CD4-positive, alpha-beta T cell (primary cell): ENCODE measurements at regions not wholly inside any gene's neighbourhood (a gene's known extent, or its start where the extent isn't known, plus 50 kb on each side); places are given as distances from the start of the nearest gene placed in this dataset.
"Not testable (repeated sequence)": the region's sequence is repeated elsewhere in the genome, so short reads cannot be mapped to it uniquely, and the experiment has no call there.

Experiments
- ATAC-seq: fragments of 200-7000 bp; cut with Tn5 transposase; one replicate; pipeline ENCODE4 v1.10.0; 2022; ENCODE audit warnings: mild to moderate bottlenecking; ENCODE audit not compliant: poor library complexity
- CTCF ChIA-PET: fragments of 350-600 bp; sonication (Branson Sonifier 250); formaldehyde crosslinking; loops from one replicate; lab custom pipeline; 2021; ENCODE audit warnings: antibody characterized with exemption, inconsistent platforms; lab: Charles Lee
- POLR2A ChIA-PET: fragments of 350-600 bp; sonication (Branson Sonifier 250); formaldehyde crosslinking; loops from one replicate; lab custom pipeline; 2021; ENCODE audit warnings: antibody characterized with exemption, inconsistent platforms; lab: Charles Lee
- DNase-seq, 14 experiments: peaks; one replicate each; pipeline ENCODE4 v3.0.0-alpha.2; 2013 to 2020; ENCODE audit warnings: mixed read lengths in 2 of 14
- H3K27ac ChIP-seq, 2 donors: one replicate each; pipeline versions ENCODE4 v1.5.1 to v1.7.0; 2013; ENCODE audit warnings: low read length in 2 of 2, low read depth in 1 of 2, mild to moderate bottlenecking in 1 of 2
- H3K27me3 ChIP-seq, 2 experiments: 1 replicate in 1 of 2; 2 replicates in 1 of 2; pipeline versions ENCODE4 v1.6.1 to v1.7.0; 2013; ENCODE audit warnings: low read length in 2 of 2, control low read depth in 1 of 2, mild to moderate bottlenecking in 1 of 2, moderate library complexity in 1 of 2; ENCODE audit not compliant: insufficient read depth in 2 of 2, control insufficient read depth in 1 of 2
- H3K36me3 ChIP-seq: one replicate; pipeline ENCODE4 v1.6.1; 2013; ENCODE audit warnings: low read length, control low read depth; ENCODE audit not compliant: insufficient read depth
- H3K4me1 ChIP-seq: one replicate; pipeline ENCODE4 v1.6.1; 2013; ENCODE audit warnings: low read length, control low read depth; ENCODE audit not compliant: insufficient read depth
- H3K4me3 ChIP-seq: one replicate; pipeline ENCODE4 v1.5.1; 2013; ENCODE audit warnings: mild to moderate bottlenecking, low read length, moderate library complexity
- H3K9me3 ChIP-seq, 2 experiments: 1 replicate in 1 of 2; 2 replicates in 1 of 2; pipeline versions ENCODE4 v1.6.1 to v1.7.0; 2013; ENCODE audit warnings: low read length in 2 of 2, mild to moderate bottlenecking in 2 of 2, control low read depth in 1 of 2, moderate library complexity in 1 of 2; ENCODE audit not compliant: control insufficient read depth in 1 of 2, insufficient read depth in 1 of 2
- H3K27ac Mint-ChIP-seq: one replicate; pipeline ENCODE4 v1.8.0; 2020; ENCODE audit warnings: mixed read lengths
- H3K27me3 Mint-ChIP-seq: one replicate; pipeline ENCODE4 v1.8.0; 2021; ENCODE audit warnings: mixed read lengths
- H3K36me3 Mint-ChIP-seq: one replicate; pipeline ENCODE4 v1.8.0; 2021; ENCODE audit warnings: low read depth, mixed read lengths
- H3K4me1 Mint-ChIP-seq: one replicate; pipeline ENCODE4 v1.8.0; 2021; ENCODE audit warnings: low read depth, mixed read lengths
- H3K4me3 Mint-ChIP-seq: one replicate; pipeline ENCODE4 v1.8.0; 2020; ENCODE audit warnings: mild to moderate bottlenecking, mixed read lengths
- H3K9me3 Mint-ChIP-seq: one replicate; pipeline ENCODE4 v1.8.0; 2020; ENCODE audit warnings: mixed read lengths
- intact Hi-C, 2 experiments: fragments of 100-400 bp; cut with DNase I in 1 of 2; cut with micrococcal nuclease in 1 of 2; formaldehyde crosslinking; loops; one replicate each; pipeline versions ENCODE4 v1.15.1 to v1.9.0; 2023 to 2025; cut with DNase I, micrococcal nuclease
- TF ChIP-seq, protein P1 (sequence below): fragments of 200-600 bp; IDR thresholded peaks from one replicate; pipeline ENCODE4 v1.8.0; 2022; ENCODE audit warnings: antibody characterized with exemption, mild to moderate bottlenecking

DNA sequence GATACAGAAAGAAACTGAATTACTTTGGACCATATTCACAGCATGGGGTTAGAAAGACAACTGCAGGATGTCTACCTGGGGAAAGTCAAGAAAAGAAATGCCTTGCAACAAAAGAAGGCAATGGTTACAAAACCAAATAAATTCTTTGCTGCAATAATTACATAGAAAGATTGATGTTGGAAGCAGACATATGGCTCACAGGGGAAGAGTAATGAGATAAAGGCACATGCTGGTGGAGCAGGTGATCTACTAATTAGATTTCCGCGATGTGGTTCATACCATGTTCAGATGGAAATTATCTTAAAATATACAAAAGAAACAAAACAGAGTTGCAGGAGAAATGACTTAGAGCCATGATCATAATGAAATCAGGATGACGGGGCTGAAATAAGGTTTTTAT, 718.8 kb upstream of the PKDCC start:
- no peak overlapping the region for H3K27ac ChIP-seq
- POLR2A ChIA-PET = no interaction called here
- H3K27me3 Mint-ChIP-seq = no peaks in the 10 kb centered on the region

DNA sequence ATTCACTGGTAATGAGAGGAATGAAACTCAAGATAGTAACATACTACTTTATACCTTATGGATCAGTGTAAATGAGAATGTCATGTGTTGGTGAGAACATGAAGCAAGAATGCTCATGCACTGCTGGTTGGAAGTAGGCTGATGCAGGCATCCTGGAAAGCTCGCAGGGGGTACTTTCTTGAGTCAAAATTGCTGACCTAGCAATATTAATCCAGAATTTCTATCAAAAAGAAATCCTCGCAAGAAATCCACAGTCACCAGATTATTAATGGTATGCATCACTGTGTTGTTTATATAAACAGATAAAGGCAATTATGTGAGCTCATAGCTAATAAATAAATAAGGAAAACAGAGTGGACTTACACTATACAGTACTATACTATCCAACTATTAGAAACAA, 713.7 kb upstream of the PKDCC start:
- Mint-ChIP-seq H3K9me3 (no peaks in the 10 kb centered on the region), H3K27me3 (no peaks in the 10 kb centered on the region), H3K4me3 (no peak overlapping the region), H3K27ac (no peak overlapping the region), H3K4me1 (no peaks in the 10 kb centered on the region), H3K36me3 (no peaks in the 10 kb centered on the region)
- intact Hi-C loops = no loop called here
- ChIA-PET CTCF (no interaction called here), POLR2A (no interaction called here)
- no peak for ATAC-seq
- DNase-seq = no peak
- H3K4me3 ChIP-seq = no peak overlapping the region
- no peak overlapping the region for H3K27ac ChIP-seq
- no peaks in the 10 kb centered on the region for H3K4me1 ChIP-seq
- no peaks in the 10 kb centered on the region for H3K36me3 ChIP-seq
- H3K9me3 ChIP-seq = no peaks in the 10 kb centered on the region
- TF ChIP-seq, protein P1, sequence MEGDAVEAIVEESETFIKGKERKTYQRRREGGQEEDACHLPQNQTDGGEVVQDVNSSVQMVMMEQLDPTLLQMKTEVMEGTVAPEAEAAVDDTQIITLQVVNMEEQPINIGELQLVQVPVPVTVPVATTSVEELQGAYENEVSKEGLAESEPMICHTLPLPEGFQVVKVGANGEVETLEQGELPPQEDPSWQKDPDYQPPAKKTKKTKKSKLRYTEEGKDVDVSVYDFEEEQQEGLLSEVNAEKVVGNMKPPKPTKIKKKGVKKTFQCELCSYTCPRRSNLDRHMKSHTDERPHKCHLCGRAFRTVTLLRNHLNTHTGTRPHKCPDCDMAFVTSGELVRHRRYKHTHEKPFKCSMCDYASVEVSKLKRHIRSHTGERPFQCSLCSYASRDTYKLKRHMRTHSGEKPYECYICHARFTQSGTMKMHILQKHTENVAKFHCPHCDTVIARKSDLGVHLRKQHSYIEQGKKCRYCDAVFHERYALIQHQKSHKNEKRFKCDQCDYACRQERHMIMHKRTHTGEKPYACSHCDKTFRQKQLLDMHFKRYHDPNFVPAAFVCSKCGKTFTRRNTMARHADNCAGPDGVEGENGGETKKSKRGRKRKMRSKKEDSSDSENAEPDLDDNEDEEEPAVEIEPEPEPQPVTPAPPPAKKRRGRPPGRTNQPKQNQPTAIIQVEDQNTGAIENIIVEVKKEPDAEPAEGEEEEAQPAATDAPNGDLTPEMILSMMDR = no peak
- no peaks in the 10 kb centered on the region for H3K27me3 ChIP-seq

More for the DNA sequence above, 718.8 kb upstream of the PKDCC start:
- Histone ChIP-seq H3K4me1 (no peaks in the 10 kb centered on the region), H3K36me3 (no peaks in the 10 kb centered on the region), H3K4me3 (no peak overlapping the region), H3K9me3 (no peaks in the 10 kb centered on the region), H3K27me3 (no peaks in the 10 kb centered on the region)
- intact Hi-C loops = no loop called here
- H3K4me1 Mint-ChIP-seq = no peaks in the 10 kb centered on the region
- no peaks in the 10 kb centered on the region for H3K9me3 Mint-ChIP-seq
- H3K36me3 Mint-ChIP-seq = no peaks in the 10 kb centered on the region
- H3K4me3 Mint-ChIP-seq = no peak overlapping the region
- TF ChIP-seq, protein P1 = no peak
- CTCF ChIA-PET = no interaction called here
- no peak for DNase-seq
- no peak overlapping the region for H3K27ac Mint-ChIP-seq
- no peak for ATAC-seq

DNA sequence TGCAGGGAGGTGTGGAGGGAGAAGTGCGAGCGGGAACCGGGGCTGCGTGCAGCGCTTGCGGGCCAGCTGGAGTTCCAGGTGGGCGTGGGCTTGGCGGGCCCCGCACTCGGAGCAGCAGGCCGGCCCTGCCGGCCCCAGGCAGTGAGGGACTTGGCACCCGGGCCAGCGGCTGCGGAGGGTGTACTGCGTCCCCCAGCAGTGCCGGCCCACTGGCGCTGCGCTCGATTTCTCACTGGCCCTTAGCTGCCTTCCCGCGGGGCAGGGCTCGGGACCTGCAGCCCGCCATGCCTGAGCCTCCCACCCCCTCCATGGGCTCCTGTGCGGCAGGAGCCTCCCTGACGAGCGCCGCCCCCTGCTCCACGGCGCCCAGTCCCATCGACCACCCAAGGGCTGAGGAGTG, 712.2 kb upstream of the PKDCC start:
- H3K27me3 Mint-ChIP-seq, POLR2A ChIA-PET, H3K4me1 Mint-ChIP-seq, H3K4me3 ChIP-seq, H3K36me3 ChIP-seq, H3K27ac Mint-ChIP-seq, H3K36me3 Mint-ChIP-seq, DNase-seq, H3K4me3 Mint-ChIP-seq, H3K9me3 ChIP-seq, H3K9me3 Mint-ChIP-seq, intact Hi-C loops, CTCF ChIA-PET, ATAC-seq, H3K27me3 ChIP-seq, H3K4me1 ChIP-seq, H3K27ac ChIP-seq: not testable (repeated sequence)

DNA sequence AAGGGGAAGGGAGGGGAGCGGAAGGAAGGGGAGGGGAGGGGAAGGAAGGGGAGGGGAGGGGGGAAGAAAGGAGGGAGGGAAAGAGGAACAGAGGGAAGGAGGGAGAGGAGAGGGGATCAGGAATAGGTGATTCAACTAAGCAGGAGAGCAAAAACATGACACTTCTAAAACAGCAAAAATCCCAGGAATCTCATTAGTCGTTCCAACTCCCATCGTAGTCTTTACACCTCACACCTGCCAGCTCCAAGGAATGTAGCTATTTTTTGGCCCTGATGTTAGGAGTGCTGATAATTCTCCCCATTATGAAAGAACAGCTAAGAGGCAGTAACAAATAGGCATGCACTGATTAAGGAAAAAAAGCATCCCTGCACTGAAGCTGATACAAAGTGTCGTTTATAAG, 709.9 kb upstream of the PKDCC start:
- Histone ChIP-seq H3K4me1 (no peaks in the 10 kb centered on the region), H3K9me3 (no peaks in the 10 kb centered on the region), H3K36me3 (no peaks in the 10 kb centered on the region), H3K27ac (no peak overlapping the region), H3K27me3 (no peaks in the 10 kb centered on the region), H3K4me3 (no peak overlapping the region)
- H3K36me3 Mint-ChIP-seq = no peaks in the 10 kb centered on the region
- H3K4me3 Mint-ChIP-seq = no peak overlapping the region
- intact Hi-C loops = no loop called here
- POLR2A ChIA-PET = no interaction called here
- no peak for ATAC-seq
- no peaks in the 10 kb centered on the region for H3K27me3 Mint-ChIP-seq
- no peaks in the 10 kb centered on the region for H3K9me3 Mint-ChIP-seq
- no peak overlapping the region for H3K27ac Mint-ChIP-seq
- TF ChIP-seq, protein P1 = no peak
- no peak for DNase-seq
- CTCF ChIA-PET = no interaction called here
- H3K4me1 Mint-ChIP-seq = no peaks in the 10 kb centered on the region
